Spleen (tissue), 11 donors: ENCODE measurements at regions not wholly inside any gene's neighbourhood (a gene's known extent, or its start where the extent isn't known, plus 50 kb on each side); places are given as distances from the start of the nearest gene placed in this dataset.

Source experiments
- DNase-seq: peaks from one replicate; pipeline ENCODE4 v3.0.0-alpha.2; 2020
- H3K27ac ChIP-seq, 8 donors: fragments of 200-600 bp; sonication (generic) in 7 of 8; 1 replicate in 4 of 8; 2 replicates in 4 of 8; pipeline versions ENCODE4 v1.5.0 to v1.8.0; 2016 to 2021; ENCODE audit warnings: inconsistent platforms in 4 of 8, mild to moderate bottlenecking in 4 of 8, moderate library complexity in 1 of 8
- H3K27me3 ChIP-seq, 7 donors: fragments of 200-600 bp; sonication (generic) in 6 of 7; replicated peaks in 1 of 7; 1 replicate in 4 of 7; 2 replicates in 3 of 7; pipeline versions ENCODE4 v1.5.0 to v1.8.0; 2016 to 2021; ENCODE audit warnings: inconsistent platforms in 3 of 7, mild to moderate bottlenecking in 1 of 7
- H3K36me3 ChIP-seq, 6 donors: fragments of 200-600 bp; sonication (generic) in 5 of 6; 1 replicate in 4 of 6; 2 replicates in 2 of 6; pipeline versions ENCODE4 v1.5.0 to v1.8.0; 2016 to 2021; ENCODE audit warnings: inconsistent platforms in 2 of 6
- H3K4me1 ChIP-seq, 6 donors: fragments of 200-600 bp; sonication (generic) in 5 of 6; 1 replicate in 3 of 6; 2 replicates in 3 of 6; pipeline versions ENCODE4 v1.5.0 to v1.8.0; 2016 to 2021; ENCODE audit warnings: inconsistent platforms in 3 of 6
- H3K4me3 ChIP-seq, 8 donors: fragments of 200-600 bp; sonication (generic) in 7 of 8; 1 replicate in 4 of 8; 2 replicates in 4 of 8; pipeline versions ENCODE4 v1.5.0 to v1.8.0; 2016 to 2021; ENCODE audit warnings: inconsistent platforms in 4 of 8, mild to moderate bottlenecking in 4 of 8, moderate library complexity in 2 of 8
- H3K9me3 ChIP-seq, 8 donors: fragments of 200-600 bp; sonication (generic) in 7 of 8; 1 replicate in 4 of 8; 2 replicates in 4 of 8; pipeline versions ENCODE4 v1.5.0 to v1.8.0; 2016 to 2021; ENCODE audit warnings: inconsistent platforms in 4 of 8
- POLR2A ChIP-seq, 3 donors: fragments of 450-650 bp; IDR thresholded peaks; one replicate each; pipeline ENCODE4 v1.5.1; 2017; ENCODE audit warnings: antibody characterized with exemption in 3 of 3, mild to moderate bottlenecking in 1 of 3
- POLR2AphosphoS5 ChIP-seq, 3 donors: sonication (generic); formaldehyde crosslinking; IDR thresholded peaks; one replicate each; pipeline ENCODE4 v1.5.1; 2017; ENCODE audit warnings: antibody characterized with exemption in 3 of 3
- WGBS, 5 donors: extraction: QIAGEN DNeasy Blood & Tissue Kit in 3 of 5; methylation state at CpG; one replicate each; pipeline versions ENCODE4 v1.1.5 to v1.1.7; 2013 to 2018; 5-methylcytosine and 5-hydroxymethylcytosine counted together
- intact Hi-C: fragments of 100-400 bp; cut with DNase I; formaldehyde crosslinking; loops from one replicate; pipeline ENCODE4 v1.15.0; 2023; ENCODE audit warnings: low total_unique reads
- TF ChIP-seq, protein P1 (sequence below), 11 experiments: fragments of 200-600 bp in 7 of 11; fragments of 450-650 bp in 4 of 11; sonication (generic) in 4 of 11; IDR thresholded peaks in 8 of 11; conservative IDR thresholded peaks in 3 of 11; 1 replicate in 7 of 11; 2 replicates in 4 of 11; pipeline versions ENCODE4 v1.4.0 to v1.8.0; 2016 to 2021; ENCODE audit warnings: antibody characterized with exemption in 11 of 11, inconsistent platforms in 4 of 11, mild to moderate bottlenecking in 1 of 11
- donor health status: healthy with polysubstance abuse.
- donor health status: DM: no; HTN: no; CAD: no; lungs with moderate emphysema.
- donor health status: DM: no; HTN: no; CAD: no.
- donor health status: Bipolar disorder and iron deficiency.
- donor health status: healthy.
- donor health status: DM: no; HTN: no; CAD: no.
- donor health status: DM: yes; HTN: yes; CAD: no.

DNA sequence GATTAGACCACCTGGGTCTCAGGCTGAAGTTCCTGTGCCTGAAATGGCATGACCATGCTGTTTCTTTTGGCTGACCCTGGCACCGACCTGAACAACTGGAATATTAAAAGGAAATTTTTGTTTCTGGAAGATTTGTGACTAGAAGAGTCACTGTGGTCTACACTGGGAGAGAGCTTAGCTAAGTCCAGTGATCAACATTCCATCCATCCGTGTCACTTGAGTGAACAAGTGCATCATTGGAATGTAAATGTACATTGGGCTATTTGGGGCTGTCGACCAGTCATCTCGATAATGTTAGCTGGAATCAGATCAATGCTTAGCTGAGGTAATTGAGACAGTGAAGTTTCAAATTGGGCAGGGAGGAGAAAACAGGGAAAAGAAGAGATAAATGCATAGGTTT lies 95.4 kb upstream of the CCDC85A start:
- intact Hi-C loops: no loop called here
- no peaks in the 10 kb centered on the region for H3K4me1 ChIP-seq
- 82 to 93% (median 86%) methylated on average over 4 of the region's 4 CpGs for WGBS, 5 donors
- no peaks in the 10 kb centered on the region for H3K9me3 ChIP-seq
- H3K27me3 ChIP-seq: peaks cover 0 to 13% (median 0%) of the 10 kb centered on the region in 7 donors
- DNase-seq: no peak
- no peak overlapping the region for H3K27ac ChIP-seq
- TF ChIP-seq POLR2A (IDR thresholded peaks at IDR 0.05) (no peak), POLR2AphosphoS5 (IDR thresholded peaks at IDR 0.05) (no peak)
- TF ChIP-seq, protein P1, sequence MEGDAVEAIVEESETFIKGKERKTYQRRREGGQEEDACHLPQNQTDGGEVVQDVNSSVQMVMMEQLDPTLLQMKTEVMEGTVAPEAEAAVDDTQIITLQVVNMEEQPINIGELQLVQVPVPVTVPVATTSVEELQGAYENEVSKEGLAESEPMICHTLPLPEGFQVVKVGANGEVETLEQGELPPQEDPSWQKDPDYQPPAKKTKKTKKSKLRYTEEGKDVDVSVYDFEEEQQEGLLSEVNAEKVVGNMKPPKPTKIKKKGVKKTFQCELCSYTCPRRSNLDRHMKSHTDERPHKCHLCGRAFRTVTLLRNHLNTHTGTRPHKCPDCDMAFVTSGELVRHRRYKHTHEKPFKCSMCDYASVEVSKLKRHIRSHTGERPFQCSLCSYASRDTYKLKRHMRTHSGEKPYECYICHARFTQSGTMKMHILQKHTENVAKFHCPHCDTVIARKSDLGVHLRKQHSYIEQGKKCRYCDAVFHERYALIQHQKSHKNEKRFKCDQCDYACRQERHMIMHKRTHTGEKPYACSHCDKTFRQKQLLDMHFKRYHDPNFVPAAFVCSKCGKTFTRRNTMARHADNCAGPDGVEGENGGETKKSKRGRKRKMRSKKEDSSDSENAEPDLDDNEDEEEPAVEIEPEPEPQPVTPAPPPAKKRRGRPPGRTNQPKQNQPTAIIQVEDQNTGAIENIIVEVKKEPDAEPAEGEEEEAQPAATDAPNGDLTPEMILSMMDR (IDR thresholded peaks at IDR 0.05 in 8 of 11, conservative IDR thresholded peaks at IDR 0.05 in 3 of 11): no peak
- no peaks in the 10 kb centered on the region for H3K36me3 ChIP-seq
- no peak overlapping the region for H3K4me3 ChIP-seq

DNA sequence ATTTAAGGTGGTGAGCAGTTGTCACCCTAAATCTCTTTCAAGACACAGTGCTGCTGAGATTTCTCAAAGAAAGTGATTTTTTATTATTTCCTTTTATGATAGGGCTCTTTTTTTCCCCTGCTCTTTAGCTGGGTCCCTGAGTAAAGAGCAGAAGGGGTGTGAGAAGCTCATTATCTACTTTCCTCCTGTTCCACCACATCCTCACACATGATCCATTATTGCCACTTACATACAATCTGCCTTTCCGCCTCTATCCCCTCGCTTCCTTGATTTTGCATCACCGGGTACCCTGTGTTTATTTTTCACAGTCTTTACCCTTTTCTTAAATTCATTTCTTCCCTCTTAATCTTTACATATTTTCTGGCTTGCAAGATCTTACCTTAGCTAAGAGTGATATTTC lies 93.9 kb upstream of the CCDC85A start:
- intact Hi-C loops: no loop called here
- H3K27ac ChIP-seq: no peak overlapping the region
- H3K9me3 ChIP-seq: no peaks in the 10 kb centered on the region
- H3K27me3 ChIP-seq: peaks cover 0 to 13% (median 0%) of the 10 kb centered on the region in 7 donors
- H3K4me1 ChIP-seq: no peaks in the 10 kb centered on the region
- TF ChIP-seq, protein P1 (IDR thresholded peaks at IDR 0.05 in 8 of 11, conservative IDR thresholded peaks at IDR 0.05 in 3 of 11): no peak
- TF ChIP-seq POLR2A (IDR thresholded peaks at IDR 0.05): no peak
- TF ChIP-seq POLR2AphosphoS5 (IDR thresholded peaks at IDR 0.05): no peak
- no peaks in the 10 kb centered on the region for H3K36me3 ChIP-seq
- 31 to 62% (median 41%) methylated on average over 3 of the region's 3 CpGs for WGBS, 5 donors
- no peak overlapping the region for H3K4me3 ChIP-seq
- no peak for DNase-seq

- H3K36me3 ChIP-seq: no peaks in the 10 kb centered on the region
- no peak for DNase-seq
- H3K9me3 ChIP-seq: no peaks in the 10 kb centered on the region
- intact Hi-C loops: no loop called here
- no peaks in the 10 kb centered on the region for H3K27me3 ChIP-seq
- no peak overlapping the region for H3K4me3 ChIP-seq
- H3K27ac ChIP-seq: no peak overlapping the region
- TF ChIP-seq POLR2AphosphoS5 (IDR thresholded peaks at IDR 0.05) (no peak), POLR2A (IDR thresholded peaks at IDR 0.05) (no peak)
- TF ChIP-seq, protein P1 (IDR thresholded peaks at IDR 0.05 in 8 of 11, conservative IDR thresholded peaks at IDR 0.05 in 3 of 11): no peak
- H3K4me1 ChIP-seq: no peaks in the 10 kb centered on the region
Observed at GRCh38 chr2:56099963-56100362, 83.8 kb upstream of the CCDC85A start.

- H3K27me3 ChIP-seq: no peaks in the 10 kb centered on the region
- H3K4me3 ChIP-seq: no peak overlapping the region
- H3K9me3 ChIP-seq: no peaks in the 10 kb centered on the region
- H3K4me1 ChIP-seq: no peaks in the 10 kb centered on the region
- DNase-seq: no peak
- no peaks in the 10 kb centered on the region for H3K36me3 ChIP-seq
- intact Hi-C loops: no loop called here
- no peak overlapping the region for H3K27ac ChIP-seq
- 85 to 97% (median 92%) methylated on average over 1 of the region's 1 CpG for WGBS, 5 donors
- TF ChIP-seq, protein P1 (IDR thresholded peaks at IDR 0.05 in 8 of 11, conservative IDR thresholded peaks at IDR 0.05 in 3 of 11): no peak
- no peak for TF ChIP-seq POLR2AphosphoS5 (IDR thresholded peaks at IDR 0.05)
- TF ChIP-seq POLR2A (IDR thresholded peaks at IDR 0.05): no peak
Observed at GRCh38 chr2:56100791-56101312, 82.9 kb upstream of the CCDC85A start.
